Spleen (tissue), 11 donors: ENCODE measurements at regions not wholly inside any gene's neighbourhood (a gene's known extent, or its start where the extent isn't known, plus 50 kb on each side); places are given as distances from the start of the nearest gene placed in this dataset.
"Not testable (repeated sequence)": the region's sequence is repeated elsewhere in the genome, so short reads cannot be mapped to it uniquely, and the experiment has no call there.

ENCODE experiments used
- DNase-seq: peaks from one replicate; pipeline ENCODE4 v3.0.0-alpha.2; 2020
- H3K27ac ChIP-seq, 8 donors: fragments of 200-600 bp; sonication (generic) in 7 of 8; 1 replicate in 4 of 8; 2 replicates in 4 of 8; pipeline versions ENCODE4 v1.5.0 to v1.8.0; 2016 to 2021; ENCODE audit warnings: inconsistent platforms in 4 of 8, mild to moderate bottlenecking in 4 of 8, moderate library complexity in 1 of 8
- H3K27me3 ChIP-seq, 7 donors: fragments of 200-600 bp; sonication (generic) in 6 of 7; replicated peaks in 1 of 7; 1 replicate in 4 of 7; 2 replicates in 3 of 7; pipeline versions ENCODE4 v1.5.0 to v1.8.0; 2016 to 2021; ENCODE audit warnings: inconsistent platforms in 3 of 7, mild to moderate bottlenecking in 1 of 7
- H3K36me3 ChIP-seq, 6 donors: fragments of 200-600 bp; sonication (generic) in 5 of 6; 1 replicate in 4 of 6; 2 replicates in 2 of 6; pipeline versions ENCODE4 v1.5.0 to v1.8.0; 2016 to 2021; ENCODE audit warnings: inconsistent platforms in 2 of 6
- H3K4me1 ChIP-seq, 6 donors: fragments of 200-600 bp; sonication (generic) in 5 of 6; 1 replicate in 3 of 6; 2 replicates in 3 of 6; pipeline versions ENCODE4 v1.5.0 to v1.8.0; 2016 to 2021; ENCODE audit warnings: inconsistent platforms in 3 of 6
- H3K4me3 ChIP-seq, 8 donors: fragments of 200-600 bp; sonication (generic) in 7 of 8; 1 replicate in 4 of 8; 2 replicates in 4 of 8; pipeline versions ENCODE4 v1.5.0 to v1.8.0; 2016 to 2021; ENCODE audit warnings: inconsistent platforms in 4 of 8, mild to moderate bottlenecking in 4 of 8, moderate library complexity in 2 of 8
- H3K9me3 ChIP-seq, 8 donors: fragments of 200-600 bp; sonication (generic) in 7 of 8; 1 replicate in 4 of 8; 2 replicates in 4 of 8; pipeline versions ENCODE4 v1.5.0 to v1.8.0; 2016 to 2021; ENCODE audit warnings: inconsistent platforms in 4 of 8
- POLR2A ChIP-seq, 3 donors: fragments of 450-650 bp; IDR thresholded peaks; one replicate each; pipeline ENCODE4 v1.5.1; 2017; ENCODE audit warnings: antibody characterized with exemption in 3 of 3, mild to moderate bottlenecking in 1 of 3
- POLR2AphosphoS5 ChIP-seq, 3 donors: sonication (generic); formaldehyde crosslinking; IDR thresholded peaks; one replicate each; pipeline ENCODE4 v1.5.1; 2017; ENCODE audit warnings: antibody characterized with exemption in 3 of 3
- WGBS, 5 donors: extraction: QIAGEN DNeasy Blood & Tissue Kit in 3 of 5; methylation state at CpG; one replicate each; pipeline versions ENCODE4 v1.1.5 to v1.1.7; 2013 to 2018; 5-methylcytosine and 5-hydroxymethylcytosine counted together
- intact Hi-C: fragments of 100-400 bp; cut with DNase I; formaldehyde crosslinking; loops from one replicate; pipeline ENCODE4 v1.15.0; 2023; ENCODE audit warnings: low total_unique reads
- TF ChIP-seq, protein P1 (sequence below), 11 experiments: fragments of 200-600 bp in 7 of 11; fragments of 450-650 bp in 4 of 11; sonication (generic) in 4 of 11; IDR thresholded peaks in 8 of 11; conservative IDR thresholded peaks in 3 of 11; 1 replicate in 7 of 11; 2 replicates in 4 of 11; pipeline versions ENCODE4 v1.4.0 to v1.8.0; 2016 to 2021; ENCODE audit warnings: antibody characterized with exemption in 11 of 11, inconsistent platforms in 4 of 11, mild to moderate bottlenecking in 1 of 11
- donor health status: healthy with polysubstance abuse.
- donor health status: DM: no; HTN: no; CAD: no; lungs with moderate emphysema.
- donor health status: DM: no; HTN: no; CAD: no.
- donor health status: Bipolar disorder and iron deficiency.
- donor health status: healthy.
- donor health status: DM: no; HTN: no; CAD: no.
- donor health status: DM: yes; HTN: yes; CAD: no.

DNA sequence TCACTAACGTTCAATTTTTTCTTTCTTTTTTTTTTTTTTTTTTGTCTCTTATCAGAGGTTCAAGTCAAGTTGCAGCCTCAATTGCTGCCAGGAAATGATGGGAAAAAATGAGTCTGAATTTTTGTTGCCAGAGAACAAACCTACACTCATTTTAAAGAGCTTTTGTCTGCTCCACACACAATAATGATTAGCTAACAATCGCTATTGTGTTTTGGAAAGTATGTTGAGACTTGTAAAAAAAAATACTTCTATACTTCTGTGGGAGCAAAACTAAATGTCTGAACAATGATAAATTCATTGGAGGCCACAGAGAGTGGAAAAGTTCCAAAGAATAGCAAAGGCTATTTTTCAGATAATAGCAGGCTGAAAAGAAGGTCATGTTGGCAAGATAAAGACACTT is 176.3 kb upstream of the LMCD1 start:
- TF ChIP-seq, protein P1, sequence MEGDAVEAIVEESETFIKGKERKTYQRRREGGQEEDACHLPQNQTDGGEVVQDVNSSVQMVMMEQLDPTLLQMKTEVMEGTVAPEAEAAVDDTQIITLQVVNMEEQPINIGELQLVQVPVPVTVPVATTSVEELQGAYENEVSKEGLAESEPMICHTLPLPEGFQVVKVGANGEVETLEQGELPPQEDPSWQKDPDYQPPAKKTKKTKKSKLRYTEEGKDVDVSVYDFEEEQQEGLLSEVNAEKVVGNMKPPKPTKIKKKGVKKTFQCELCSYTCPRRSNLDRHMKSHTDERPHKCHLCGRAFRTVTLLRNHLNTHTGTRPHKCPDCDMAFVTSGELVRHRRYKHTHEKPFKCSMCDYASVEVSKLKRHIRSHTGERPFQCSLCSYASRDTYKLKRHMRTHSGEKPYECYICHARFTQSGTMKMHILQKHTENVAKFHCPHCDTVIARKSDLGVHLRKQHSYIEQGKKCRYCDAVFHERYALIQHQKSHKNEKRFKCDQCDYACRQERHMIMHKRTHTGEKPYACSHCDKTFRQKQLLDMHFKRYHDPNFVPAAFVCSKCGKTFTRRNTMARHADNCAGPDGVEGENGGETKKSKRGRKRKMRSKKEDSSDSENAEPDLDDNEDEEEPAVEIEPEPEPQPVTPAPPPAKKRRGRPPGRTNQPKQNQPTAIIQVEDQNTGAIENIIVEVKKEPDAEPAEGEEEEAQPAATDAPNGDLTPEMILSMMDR (IDR thresholded peaks at IDR 0.05 in 8 of 11, conservative IDR thresholded peaks at IDR 0.05 in 3 of 11): no peak
- no peaks in the 10 kb centered on the region for H3K9me3 ChIP-seq
- no peaks in the 10 kb centered on the region for H3K36me3 ChIP-seq
- peaks cover 0 to 3% (median 0%) of the 10 kb centered on the region in 6 donors for H3K4me1 ChIP-seq
- no peaks in the 10 kb centered on the region for H3K27me3 ChIP-seq
- DNase-seq: no peak
- 53 to 82% (median 72%) methylated on average over 2 of the region's 2 CpGs for WGBS, 5 donors
- no peak overlapping the region for H3K27ac ChIP-seq
- H3K4me3 ChIP-seq: no peak overlapping the region
- intact Hi-C loops: loop anchor here (10.0 kb wide), 1 partner anchor 89 kb away; no protein-coding TSS in a partner anchor

DNA sequence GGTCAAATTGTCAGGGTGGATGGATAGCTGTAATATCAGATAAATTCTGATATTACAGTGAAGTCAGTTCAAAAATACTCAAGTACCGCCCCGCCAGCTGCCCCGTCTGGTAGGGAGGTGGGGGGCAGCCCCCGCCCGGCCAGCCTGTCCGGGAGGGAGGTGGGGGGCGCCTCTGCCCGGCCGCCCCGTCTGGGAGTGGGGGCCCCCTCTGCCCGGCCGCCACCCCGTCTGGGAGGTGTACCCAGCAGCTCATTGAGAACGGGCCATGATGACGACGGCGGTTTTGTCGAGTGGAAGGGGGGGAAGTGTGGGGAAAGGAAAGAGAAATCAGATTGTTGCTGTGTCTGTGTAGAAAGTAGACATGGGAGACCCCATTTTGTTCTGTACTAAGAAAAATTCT is 175.8 kb upstream of the LMCD1 start:
- WGBS, 5 donors: 83 to 96% (median 91%) methylated on average over 18 of the region's 18 CpGs
- peak; percentile 70 for DNase-seq
- intact Hi-C loops: loop anchor here (10.0 kb wide), 1 partner anchor 89 kb away; no protein-coding TSS in a partner anchor
- not testable (repeated sequence) for H3K9me3 ChIP-seq, H3K4me1 ChIP-seq, H3K27me3 ChIP-seq, H3K27ac ChIP-seq, H3K36me3 ChIP-seq, H3K4me3 ChIP-seq

DNA sequence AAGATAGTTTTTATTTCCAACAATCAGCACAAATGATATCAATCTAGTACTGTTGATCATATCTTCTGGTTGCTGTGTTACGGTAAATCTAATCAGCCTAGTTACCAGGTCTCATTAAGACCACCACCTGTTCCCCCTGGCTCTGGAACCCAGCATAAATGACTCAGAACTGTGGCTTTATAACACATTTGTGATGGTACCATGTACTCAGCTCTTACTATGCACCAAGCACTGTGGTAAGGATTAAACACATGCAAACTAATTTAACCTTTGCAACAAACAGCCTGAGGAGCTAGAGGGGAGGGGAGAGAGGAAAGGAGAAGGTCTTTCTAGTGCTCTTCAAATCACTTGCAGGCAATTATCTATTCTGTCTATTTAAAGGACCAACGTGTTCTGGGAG is 173.9 kb upstream of the LMCD1 start:
- H3K36me3 ChIP-seq: no peaks in the 10 kb centered on the region
- H3K9me3 ChIP-seq: no peaks in the 10 kb centered on the region
- no peak for DNase-seq
- TF ChIP-seq POLR2AphosphoS5 (IDR thresholded peaks at IDR 0.05) (no peak), POLR2A (IDR thresholded peaks at IDR 0.05) (no peak)
- TF ChIP-seq, protein P1 (IDR thresholded peaks at IDR 0.05 in 8 of 11, conservative IDR thresholded peaks at IDR 0.05 in 3 of 11): no peak
- intact Hi-C loops: loop anchor here (10.0 kb wide), 1 partner anchor 87 kb away; no protein-coding TSS in a partner anchor
- WGBS, 5 donors: 67 to 85% (median 77%) methylated on average over 2 of the region's 2 CpGs
- no peak overlapping the region for H3K4me3 ChIP-seq
- H3K27ac ChIP-seq: no peak overlapping the region
- H3K4me1 ChIP-seq: peaks cover 0 to 3% (median 0%) of the 10 kb centered on the region in 6 donors
- no peaks in the 10 kb centered on the region for H3K27me3 ChIP-seq

DNA sequence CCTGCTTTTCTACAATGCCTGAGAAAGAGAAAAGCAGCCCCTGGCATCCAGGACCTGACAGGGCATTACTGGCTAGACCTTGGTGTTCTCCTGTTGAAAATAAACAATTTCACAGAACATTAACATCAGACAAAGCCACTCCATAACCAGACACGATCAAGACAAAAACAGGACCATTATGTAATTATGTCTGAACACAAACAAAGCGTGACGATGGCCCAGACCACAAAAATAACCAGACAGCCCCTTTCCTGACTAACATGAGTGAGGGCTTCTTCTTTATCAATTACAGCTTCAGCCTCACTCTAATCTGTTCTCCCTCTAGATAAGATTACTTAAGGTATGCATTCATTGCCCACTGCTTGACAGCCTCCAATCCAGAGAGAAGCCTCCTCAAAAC is 172.7 kb upstream of the LMCD1 start:
- Histone ChIP-seq H3K4me1 (peaks cover 0 to 3% (median 0%) of the 10 kb centered on the region in 6 donors), H3K27ac (no peak overlapping the region), H3K36me3 (no peaks in the 10 kb centered on the region), H3K9me3 (no peaks in the 10 kb centered on the region), H3K4me3 (no peak overlapping the region), H3K27me3 (no peaks in the 10 kb centered on the region)
- TF ChIP-seq POLR2AphosphoS5 (IDR thresholded peaks at IDR 0.05) (no peak), POLR2A (IDR thresholded peaks at IDR 0.05) (no peak)
- TF ChIP-seq, protein P1 (IDR thresholded peaks at IDR 0.05 in 8 of 11, conservative IDR thresholded peaks at IDR 0.05 in 3 of 11): no peak
- DNase-seq: no peak
- 43 to 73% (median 60%) methylated on average over 3 of the region's 3 CpGs for WGBS, 5 donors
- intact Hi-C loops: loop anchor here (10.0 kb wide), 1 partner anchor 86 kb away; no protein-coding TSS in a partner anchor

DNA sequence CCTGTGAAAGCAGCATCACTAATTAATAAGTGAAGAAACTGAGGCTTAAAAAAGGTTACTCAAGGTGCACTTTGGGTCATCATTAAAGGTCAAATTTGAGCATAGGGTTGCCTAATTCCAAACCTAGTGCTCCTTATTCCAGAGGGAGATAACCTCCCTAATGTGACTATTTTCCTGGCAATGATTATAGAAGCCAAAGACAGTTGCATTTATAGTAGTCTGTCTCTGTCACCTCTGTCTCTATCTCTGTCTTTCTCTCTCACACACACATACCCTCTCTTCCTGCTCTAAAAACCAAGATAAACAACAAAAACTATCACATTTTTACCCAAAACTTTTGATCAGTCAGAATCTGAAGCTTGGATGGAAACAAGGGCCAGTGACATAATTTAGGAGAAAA is 172.0 kb upstream of the LMCD1 start:
- H3K4me3 ChIP-seq: no peak overlapping the region
- no peaks in the 10 kb centered on the region for H3K36me3 ChIP-seq
- intact Hi-C loops: loop anchor here (10.0 kb wide), 1 partner anchor 85 kb away; no protein-coding TSS in a partner anchor
- H3K27ac ChIP-seq: no peak overlapping the region
- no peak for DNase-seq
- TF ChIP-seq POLR2AphosphoS5 (IDR thresholded peaks at IDR 0.05) (no peak), POLR2A (IDR thresholded peaks at IDR 0.05) (no peak)
- TF ChIP-seq, protein P1 (IDR thresholded peaks at IDR 0.05 in 8 of 11, conservative IDR thresholded peaks at IDR 0.05 in 3 of 11): no peak
- peaks cover 0 to 3% (median 0%) of the 10 kb centered on the region in 6 donors for H3K4me1 ChIP-seq
- no peaks in the 10 kb centered on the region for H3K27me3 ChIP-seq
- no peaks in the 10 kb centered on the region for H3K9me3 ChIP-seq
